Left ventricle myocardium inferior (tissue), 1 donor: ENCODE measurements at regions not wholly inside any gene's neighbourhood (a gene's known extent, or its start where the extent isn't known, plus 50 kb on each side); places are given as distances from the start of the nearest gene placed in this dataset.

Experiments used
- DNase-seq: peaks from one replicate; pipeline ENCODE4 v3.0.0-alpha.2; 2020
- H3K27ac ChIP-seq: fragments of 200-600 bp; replicated peaks from 2 replicates; pipeline ENCODE4 v1.8.0; 2021
- H3K27me3 ChIP-seq: fragments of 200-600 bp; 2 replicates; pipeline ENCODE4 v1.8.0; 2021; ENCODE audit warnings: low read depth
- H3K36me3 ChIP-seq: fragments of 200-600 bp; 2 replicates; pipeline ENCODE4 v1.8.0; 2021
- H3K4me1 ChIP-seq: fragments of 200-600 bp; 2 replicates; pipeline ENCODE4 v1.8.0; 2021
- H3K4me3 ChIP-seq: fragments of 200-600 bp; 2 replicates; pipeline ENCODE4 v1.8.0; 2021; ENCODE audit warnings: mild to moderate bottlenecking, moderate library complexity
- H3K9me3 ChIP-seq: fragments of 200-600 bp; replicated peaks from 2 replicates; pipeline ENCODE4 v1.8.0; 2021
- CTCF ChIP-seq: fragments of 200-600 bp; IDR thresholded peaks from 2 replicates; pipeline ENCODE4 v1.8.0; 2021; ENCODE audit warnings: antibody characterized with exemption, mild to moderate bottlenecking, borderline replicate concordance
- intact Hi-C: fragments of 100-400 bp; cut with micrococcal nuclease; formaldehyde crosslinking; loops from one replicate; pipeline ENCODE4 v1.11.0; 2022
- donor health status: DM: no; HTN: yes; CAD: no; lungs with severe emphysema.

- H3K9me3 ChIP-seq, result peaks cover 20% of the 10 kb centered on the region
- intact Hi-C loops, result no loop called here
- DNase-seq, result no peak
- H3K4me3 ChIP-seq, result no peak overlapping the region
- TF ChIP-seq CTCF, result no peak
- H3K4me1 ChIP-seq, result no peaks in the 10 kb centered on the region
- peaks cover 53% of the 10 kb centered on the region for H3K27me3 ChIP-seq
- no peak overlapping the region for H3K27ac ChIP-seq
- no peaks in the 10 kb centered on the region for H3K36me3 ChIP-seq
Observed at GRCh38 chr17:72476575-72476986, 355.8 kb downstream of the SOX9 start.

GRCh38 chr17:72477491-72477890, 356.7 kb downstream of the SOX9 start:
- Histone ChIP-seq H3K4me1 (no peaks in the 10 kb centered on the region), H3K27ac (no peak overlapping the region), H3K27me3 (peaks cover 53% of the 10 kb centered on the region), H3K9me3 (peaks cover 20% of the 10 kb centered on the region), H3K4me3 (no peak overlapping the region), H3K36me3 (no peaks in the 10 kb centered on the region)
- DNase-seq, result no peak
- intact Hi-C loops, result no loop called here
- TF ChIP-seq CTCF, result no peak

- H3K27me3 ChIP-seq, result peaks cover 62% of the 10 kb centered on the region
- no peak for TF ChIP-seq CTCF
- no peaks in the 10 kb centered on the region for H3K36me3 ChIP-seq
- H3K4me1 ChIP-seq, result no peaks in the 10 kb centered on the region
- intact Hi-C loops, result no loop called here
- no peak overlapping the region for H3K27ac ChIP-seq
- no peak for DNase-seq
- H3K9me3 ChIP-seq, result peaks cover 16% of the 10 kb centered on the region
- no peak overlapping the region for H3K4me3 ChIP-seq
Observed at GRCh38 chr17:72479113-72479512, 358.3 kb downstream of the SOX9 start.

GRCh38 chr17:72481572-72481971, 360.8 kb downstream of the SOX9 start:
- no peaks in the 10 kb centered on the region for H3K4me1 ChIP-seq
- no peaks in the 10 kb centered on the region for H3K36me3 ChIP-seq
- no peaks in the 10 kb centered on the region for H3K9me3 ChIP-seq
- no peak for DNase-seq
- peaks cover 77% of the 10 kb centered on the region for H3K27me3 ChIP-seq
- H3K4me3 ChIP-seq, result no peak overlapping the region
- intact Hi-C loops, result no loop called here
- no peak for TF ChIP-seq CTCF
- no peak overlapping the region for H3K27ac ChIP-seq

GRCh38 chr17:72485596-72485995, 364.8 kb downstream of the SOX9 start:
- Histone ChIP-seq H3K27me3 (peaks cover 67% of the 10 kb centered on the region), H3K4me3 (no peak overlapping the region), H3K27ac (no peak overlapping the region), H3K4me1 (no peaks in the 10 kb centered on the region), H3K36me3 (no peaks in the 10 kb centered on the region), H3K9me3 (peaks cover 6% of the 10 kb centered on the region)
- no peak for TF ChIP-seq CTCF
- no peak for DNase-seq
- intact Hi-C loops, result no loop called here

GRCh38 chr17:72486806-72487205, 366.0 kb downstream of the SOX9 start:
- TF ChIP-seq CTCF, result no peak
- Histone ChIP-seq H3K27me3 (peaks cover 69% of the 10 kb centered on the region), H3K36me3 (no peaks in the 10 kb centered on the region), H3K27ac (no peak overlapping the region), H3K4me3 (no peak overlapping the region), H3K4me1 (no peaks in the 10 kb centered on the region), H3K9me3 (peaks cover 13% of the 10 kb centered on the region)
- DNase-seq, result no peak
- intact Hi-C loops, result no loop called here
